WI38 (cell line): ENCODE measurements at regions not wholly inside any gene's neighbourhood (a gene's known extent, or its start where the extent isn't known, plus 50 kb on each side); places are given as distances from the start of the nearest gene placed in this dataset.
"Not testable (repeated sequence)": the region's sequence is repeated elsewhere in the genome, so short reads cannot be mapped to it uniquely, and the experiment has no call there.

Source experiments
- H3K4me3 ChIP-seq: 2 replicates; pipeline ENCODE4 v1.5.1; 2011; ENCODE audit warnings: low read depth, mild to moderate bottlenecking, control low read depth, low read length
- CTCF ChIP-seq: IDR thresholded peaks from 2 replicates; pipeline ENCODE4 v1.5.1; 2012; ENCODE audit warnings: low read depth, mild to moderate bottlenecking, control low read depth, low read length

- peak overlapping the region; percentile 57 for H3K4me3 ChIP-seq
These were observed 121.3 kb upstream of the NIPA1 start for GRCh38 chr15:22665059-22665702.

- H3K4me3 ChIP-seq, result peak overlapping the region; percentile 57
These were observed 120.7 kb upstream of the NIPA1 start for GRCh38 chr15:22665711-22666110.

GRCh38 chr15:22684786-22685185, 101.7 kb upstream of the NIPA1 start:
- H3K4me3 ChIP-seq, result not testable (repeated sequence)

- H3K4me3 ChIP-seq, result not testable (repeated sequence)
These were observed 86.6 kb upstream of the NIPA1 start for GRCh38 chr15:22699881-22700280.

- H3K4me3 ChIP-seq, result not testable (repeated sequence)
These were observed 75.6 kb upstream of the NIPA1 start for GRCh38 chr15:22710831-22711341.

GRCh38 chr15:22713933-22714332, 72.5 kb upstream of the NIPA1 start:
- not testable (repeated sequence) for H3K4me3 ChIP-seq

GRCh38 chr15:22714358-22715132, 71.9 kb upstream of the NIPA1 start:
- H3K4me3 ChIP-seq, result not testable (repeated sequence)

GRCh38 chr15:22715133-22715845, 71.2 kb upstream of the NIPA1 start:
- H3K4me3 ChIP-seq, result not testable (repeated sequence)

- not testable (repeated sequence) for H3K4me3 ChIP-seq
These were observed 66.5 kb upstream of the NIPA1 start for GRCh38 chr15:22719980-22720379.

- not testable (repeated sequence) for H3K4me3 ChIP-seq
These were observed 60.3 kb upstream of the NIPA1 start for GRCh38 chr15:22726104-22726503.

- H3K4me3 ChIP-seq, result not testable (repeated sequence)
These were observed 51.4 kb upstream of the NIPA1 start for GRCh38 chr15:22735067-22735466.

- H3K4me3 ChIP-seq, result no peak overlapping the region
- TF ChIP-seq CTCF, result no peak
These were observed 50.7 kb upstream of the NIPA1 start for GRCh38 chr15:22735781-22736180.

GRCh38 chr15:22736200-22736599, 50.2 kb upstream of the NIPA1 start:
- not testable (repeated sequence) for H3K4me3 ChIP-seq
